ENCODE measurements at regions not wholly inside any gene's neighbourhood (a gene's known extent, or its start where the extent isn't known, plus 50 kb on each side); places are given as distances from the start of the nearest gene placed in this dataset.

- Histone ChIP-seq H2AFZ (ENCODE audit: low read length) (no peak overlapping the region), H3K4me2 (ENCODE audit: low read length) (no peak overlapping the region), H4K20me1 (ENCODE audit: low read length) (no peaks in the 10 kb centered on the region), H3F3A (ENCODE audit: low read length, unreplicated experiment) (no peaks in the 10 kb centered on the region), H3K4me3 (ENCODE audit: low read length) (no peak overlapping the region), H3K9me3 (ENCODE audit: low read length) (peaks cover 16% of the 10 kb centered on the region; the same call in 1 of the 2 replicates), H3K9ac (ENCODE audit: low read length) (no peak overlapping the region), H3K27me3 (ENCODE audit: low read length) (no peaks in the 10 kb centered on the region), H3K4me1 (ENCODE audit: insufficient read depth, low read length) (no peaks in the 10 kb centered on the region), H3K79me2 (ENCODE audit: low read length) (no peaks in the 10 kb centered on the region), H3K27ac (ENCODE audit: low read length) (no peak overlapping the region), H3K36me3 (ENCODE audit: low read depth, low read length) (peaks cover 5% of the 10 kb centered on the region; the same call in 1 of the 2 replicates), H3K9me2 (replicated peaks; ENCODE audit: low read length) (no peaks in the 10 kb centered on the region)
- TF ChIP-seq EZH2 (IDR thresholded peaks at IDR 0.05; ENCODE audit: low read length, unreplicated experiment) (no peak), CTCF (conservative IDR thresholded peaks at IDR 0.05; ENCODE audit: low read depth, low read length) (no peak), EZH2phosphoT487 (IDR thresholded peaks at IDR 0.05; ENCODE audit: borderline replicate concordance, low read length) (no peak)
- ChIA-PET POLR2A (ENCODE audit: unreplicated experiment) (no interaction called here), CTCF (no interaction called here)
- BruUV-seq (replicated peaks), result no TSS peak
- intact Hi-C loops (cut with micrococcal nuclease), result no loop called here
- DNase-seq, result no peak
- ATAC-seq, result no peak
Measured at GRCh38 chr7:12074889-12075288, 136.2 kb upstream of the TMEM106B start.

- H4K20me1 ChIP-seq (ENCODE audit: low read length), result no peaks in the 10 kb centered on the region
- intact Hi-C loops (cut with micrococcal nuclease), result no loop called here
- ChIA-PET POLR2A (ENCODE audit: unreplicated experiment) (no interaction called here), CTCF (no interaction called here)
- H3K4me1 ChIP-seq (ENCODE audit: insufficient read depth, low read length), result no peaks in the 10 kb centered on the region
- H3K36me3 ChIP-seq (ENCODE audit: low read depth, low read length), result peaks cover 5% of the 10 kb centered on the region; the same call in 1 of the 2 replicates
- H3K9ac ChIP-seq (ENCODE audit: low read length), result no peak overlapping the region
- H3K4me3 ChIP-seq (ENCODE audit: low read length), result no peak overlapping the region
- ATAC-seq (no peak), DNase-seq (no peak)
- H3K79me2 ChIP-seq (ENCODE audit: low read length), result no peaks in the 10 kb centered on the region
- BruUV-seq (replicated peaks), result no TSS peak
- no peaks in the 10 kb centered on the region for H3K27me3 ChIP-seq (ENCODE audit: low read length)
- TF ChIP-seq EZH2phosphoT487 (IDR thresholded peaks at IDR 0.05; ENCODE audit: borderline replicate concordance, low read length) (no peak), EZH2 (IDR thresholded peaks at IDR 0.05; ENCODE audit: low read length, unreplicated experiment) (no peak), CTCF (conservative IDR thresholded peaks at IDR 0.05; ENCODE audit: low read depth, low read length) (no peak)
- no peaks in the 10 kb centered on the region for H3F3A ChIP-seq (ENCODE audit: low read length, unreplicated experiment)
- H3K9me3 ChIP-seq (ENCODE audit: low read length), result peaks cover 11% of the 10 kb centered on the region; the same call in 1 of the 2 replicates
- H3K27ac ChIP-seq (ENCODE audit: low read length), result no peak overlapping the region
- H3K9me2 ChIP-seq (replicated peaks; ENCODE audit: low read length), result no peaks in the 10 kb centered on the region
- H2AFZ ChIP-seq (ENCODE audit: low read length), result no peak overlapping the region
- H3K4me2 ChIP-seq (ENCODE audit: low read length), result no peak overlapping the region
Measured at GRCh38 chr7:12080006-12080405, 131.1 kb upstream of the TMEM106B start.

- intact Hi-C loops (cut with micrococcal nuclease), result no loop called here
- Histone ChIP-seq H3K79me2 (ENCODE audit: low read length) (no peaks in the 10 kb centered on the region), H3K9me3 (ENCODE audit: low read length) (0 out of 2 replicates have a peak, but pooled peaks cover 4% of the 10 kb centered on the region), H4K20me1 (ENCODE audit: low read length) (no peaks in the 10 kb centered on the region), H3K27ac (ENCODE audit: low read length) (no peak overlapping the region), H3K9ac (ENCODE audit: low read length) (no peak overlapping the region), H3K4me3 (ENCODE audit: low read length) (no peak overlapping the region), H3K36me3 (ENCODE audit: low read depth, low read length) (no peaks in the 10 kb centered on the region), H3F3A (ENCODE audit: low read length, unreplicated experiment) (no peaks in the 10 kb centered on the region), H3K4me2 (ENCODE audit: low read length) (no peak overlapping the region), H3K9me2 (replicated peaks; ENCODE audit: low read length) (no peaks in the 10 kb centered on the region), H2AFZ (ENCODE audit: low read length) (no peak overlapping the region), H3K27me3 (ENCODE audit: low read length) (no peaks in the 10 kb centered on the region), H3K4me1 (ENCODE audit: insufficient read depth, low read length) (no peaks in the 10 kb centered on the region)
- TF ChIP-seq EZH2phosphoT487 (IDR thresholded peaks at IDR 0.05; ENCODE audit: borderline replicate concordance, low read length), result no peak
- TF ChIP-seq CTCF (conservative IDR thresholded peaks at IDR 0.05; ENCODE audit: low read depth, low read length), result no peak
- no peak for TF ChIP-seq EZH2 (IDR thresholded peaks at IDR 0.05; ENCODE audit: low read length, unreplicated experiment)
- ATAC-seq, result no peak
- ChIA-PET POLR2A (ENCODE audit: unreplicated experiment) (no interaction called here), CTCF (no interaction called here)
- BruUV-seq (replicated peaks), result no TSS peak
- no peak for DNase-seq
Measured at GRCh38 chr7:12085516-12085915, 125.6 kb upstream of the TMEM106B start.

Measured in PC-3 (cell line).